H9 (cell line): ENCODE measurements at regions not wholly inside any gene's neighbourhood (a gene's known extent, or its start where the extent isn't known, plus 50 kb on each side); places are given as distances from the start of the nearest gene placed in this dataset.

Experiments
- DNase-seq: peaks from one replicate; pipeline ENCODE4 v3.0.0-alpha.2; 2017
- H2AFZ ChIP-seq: one replicate; pipeline ENCODE4 v1.6.1; 2013; ENCODE audit warnings: mild to moderate bottlenecking, low read length, control low read depth, moderate library complexity
- H2AK5ac ChIP-seq: 2 replicates; pipeline ENCODE4 v1.6.1; 2013; ENCODE audit warnings: low read length, control low read depth, mixed read lengths; ENCODE audit not compliant: insufficient read length
- H2BK120ac ChIP-seq: one replicate; pipeline ENCODE4 v1.6.1; 2013; ENCODE audit warnings: low read depth, mild to moderate bottlenecking, low read length, control low read depth, inconsistent platforms; ENCODE audit not compliant: poor library complexity, severe bottlenecking
- H2BK12ac ChIP-seq: 2 replicates; pipeline ENCODE4 v1.6.1; 2013; ENCODE audit warnings: low read length, control low read depth, mixed read lengths, low read depth; ENCODE audit not compliant: insufficient read length
- H2BK15ac ChIP-seq: 2 replicates; pipeline ENCODE4 v1.6.1; 2013; ENCODE audit warnings: low read depth, low read length, control low read depth
- H2BK20ac ChIP-seq: one replicate; pipeline ENCODE4 v1.6.1; 2013; ENCODE audit warnings: low read depth, mild to moderate bottlenecking, low read length, control low read depth, inconsistent platforms; ENCODE audit not compliant: poor library complexity, severe bottlenecking
- H2BK5ac ChIP-seq: 2 replicates; pipeline ENCODE4 v1.6.1; 2013; ENCODE audit warnings: low read length, control low read depth, mixed read lengths; ENCODE audit not compliant: insufficient read length
- H3K14ac ChIP-seq: 2 replicates; pipeline ENCODE4 v1.6.1; 2013; ENCODE audit warnings: low read length, control low read depth; ENCODE audit not compliant: insufficient read depth
- H3K18ac ChIP-seq: 2 replicates; pipeline ENCODE4 v1.6.1; 2013; ENCODE audit warnings: low read depth, mild to moderate bottlenecking, mixed read lengths, low read length, control low read depth; ENCODE audit not compliant: insufficient read length
- H3K23ac ChIP-seq: 2 replicates; pipeline ENCODE4 v1.6.1; 2013; ENCODE audit warnings: low read length, control low read depth, mixed read lengths, low read depth; ENCODE audit not compliant: insufficient read length
- H3K23me2 ChIP-seq: 2 replicates; pipeline ENCODE4 v1.6.1; 2013; ENCODE audit warnings: low read depth, mild to moderate bottlenecking, mixed read lengths, low read length, control low read depth; ENCODE audit not compliant: insufficient read length, poor library complexity, severe bottlenecking
- H3K27ac ChIP-seq: 2 replicates; pipeline ENCODE4 v1.5.1; 2013; ENCODE audit warnings: low read length, control low read depth, mixed read lengths, low read depth; ENCODE audit not compliant: insufficient read length
- H3K27me3 ChIP-seq: 2 replicates; pipeline ENCODE4 v1.6.1; 2013; ENCODE audit warnings: low read length, control low read depth, inconsistent platforms; ENCODE audit not compliant: insufficient read depth
- H3K4ac ChIP-seq: 2 replicates; pipeline ENCODE4 v1.6.1; 2013; ENCODE audit warnings: low read depth, mild to moderate bottlenecking, control low read depth, inconsistent platforms, low read length, moderate library complexity
- H3K4me1 ChIP-seq: 2 replicates; pipeline ENCODE4 v1.6.1; 2013; ENCODE audit warnings: low read length, control low read depth, inconsistent platforms; ENCODE audit not compliant: insufficient read depth
- H3K4me2 ChIP-seq: 2 replicates; pipeline ENCODE4 v1.6.1; 2013; ENCODE audit warnings: low read length, control low read depth, mixed read lengths; ENCODE audit not compliant: insufficient read length, insufficient read depth
- H3K56ac ChIP-seq: 2 replicates; pipeline ENCODE4 v1.6.1; 2013; ENCODE audit warnings: low read depth, mild to moderate bottlenecking, mixed read lengths, low read length, control low read depth; ENCODE audit not compliant: insufficient read length
- H3K79me1 ChIP-seq: 2 replicates; pipeline ENCODE4 v1.6.1; 2013; ENCODE audit warnings: low read depth, mild to moderate bottlenecking, moderate library complexity, low read length, control low read depth, inconsistent platforms; ENCODE audit not compliant: insufficient read depth, poor library complexity, severe bottlenecking
- H3K79me2 ChIP-seq: 2 replicates; pipeline ENCODE4 v1.6.1; 2013; ENCODE audit warnings: low read length, control low read depth, inconsistent platforms; ENCODE audit not compliant: insufficient read depth
- H3K9ac ChIP-seq: 2 replicates; pipeline ENCODE4 v1.6.1; 2013; ENCODE audit warnings: low read length, control low read depth, mixed read lengths; ENCODE audit not compliant: insufficient read length; ENCODE audit errors: extremely low read depth
- H3K9me3 ChIP-seq: one replicate; pipeline ENCODE4 v1.6.1; 2013; ENCODE audit warnings: low read depth, low read length, inconsistent platforms; ENCODE audit not compliant: control insufficient read depth
- H3T11ph ChIP-seq: one replicate; pipeline ENCODE4 v1.6.1; 2013; ENCODE audit warnings: mild to moderate bottlenecking, low read length, control low read depth, inconsistent platforms
- H4K20me1 ChIP-seq: one replicate; pipeline ENCODE4 v1.6.1; 2013; ENCODE audit not compliant: control insufficient read depth, insufficient read length, insufficient read depth
- H4K5ac ChIP-seq: 2 replicates; pipeline ENCODE4 v1.6.1; 2013; ENCODE audit warnings: low read depth, mild to moderate bottlenecking, mixed read lengths, low read length, control low read depth; ENCODE audit not compliant: insufficient read length
- H4K8ac ChIP-seq: replicated peaks from 2 replicates; pipeline ENCODE4 v1.6.1; 2013; ENCODE audit warnings: low read length, control low read depth, mixed read lengths, low read depth; ENCODE audit not compliant: insufficient read length
- H4K91ac ChIP-seq: 2 replicates; pipeline ENCODE4 v1.6.1; 2013; ENCODE audit warnings: low read depth, mild to moderate bottlenecking, moderate library complexity, mixed read lengths, low read length, control low read depth; ENCODE audit not compliant: insufficient read length
- H3K27ac Mint-ChIP-seq, 3 experiments: 2 replicates in 2 of 3; 3 replicates in 1 of 3; pipeline ENCODE4 v1.8.0; 2020 to 2021; ENCODE audit warnings: mixed read lengths in 3 of 3, mild to moderate bottlenecking in 1 of 3, moderate library complexity in 1 of 3
- H3K27me3 Mint-ChIP-seq: 2 replicates; pipeline ENCODE4 v1.8.0; 2021; ENCODE audit warnings: low read depth, mild to moderate bottlenecking, moderate library complexity, mixed read lengths
- H3K36me3 Mint-ChIP-seq, 3 experiments: 2 replicates in 2 of 3; 3 replicates in 1 of 3; pipeline ENCODE4 v1.8.0; 2020 to 2021; ENCODE audit warnings: low read depth in 3 of 3, mixed read lengths in 3 of 3; ENCODE audit not compliant: insufficient read depth in 1 of 3
- H3K4me1 Mint-ChIP-seq, 2 experiments: 2 replicates each; pipeline ENCODE4 v1.8.0; 2020; ENCODE audit warnings: mixed read lengths in 2 of 2
- H3K4me3 Mint-ChIP-seq, 2 experiments: 2 replicates in 1 of 2; 3 replicates in 1 of 2; pipeline ENCODE4 v1.8.0; 2020 to 2021; ENCODE audit warnings: mild to moderate bottlenecking in 2 of 2, mixed read lengths in 2 of 2, moderate library complexity in 1 of 2
- H3K9me3 Mint-ChIP-seq, 2 experiments: 2 replicates in 1 of 2; 3 replicates in 1 of 2; pipeline ENCODE4 v1.8.0; 2020; ENCODE audit warnings: mild to moderate bottlenecking in 2 of 2, mixed read lengths in 2 of 2, moderate library complexity in 1 of 2
- WGBS: extraction: QIAGEN DNeasy Blood & Tissue Kit; methylation state at CpG from one replicate; pipeline ENCODE4 v1.1.7; 2013; ENCODE audit warnings: missing lambda C conversion rate, low lambda C conversion rate, mixed read lengths; ENCODE audit not compliant: insufficient read length; ENCODE audit errors: extremely low coverage; 5-methylcytosine and 5-hydroxymethylcytosine counted together
- TF ChIP-seq, protein P1 (sequence below): fragments of 200-600 bp; sonication (generic); conservative IDR thresholded peaks from 3 replicates; pipeline ENCODE4 v1.8.0; 2021; ENCODE audit warnings: antibody characterized with exemption, mild to moderate bottlenecking

DNA sequence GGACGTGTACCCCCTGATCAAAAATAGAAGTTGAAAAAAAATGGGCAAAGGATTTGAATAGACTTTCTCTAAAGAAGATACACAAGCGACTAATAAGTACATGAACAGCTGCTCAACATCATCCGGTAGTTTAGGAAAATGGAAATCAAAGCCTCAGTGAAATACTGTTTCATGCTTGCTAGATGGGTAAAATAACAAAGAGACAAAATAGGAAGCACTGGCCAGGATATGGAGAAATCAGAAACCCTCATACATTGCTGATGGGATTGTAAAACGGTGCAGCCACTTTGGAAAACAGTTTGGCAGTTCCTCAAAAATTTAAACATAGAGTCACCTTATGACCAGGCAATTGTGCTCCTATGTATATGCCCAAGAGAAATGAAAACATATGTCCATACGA is 65.0 kb upstream of the SUB1 start:
- H3K4me2 ChIP-seq, result no peak overlapping the region
- WGBS, result no CpG with 5 or more reads among the region's 5 CpGs

More for the DNA sequence above, 65.0 kb upstream of the SUB1 start:
- Histone ChIP-seq H3K9ac (no peak overlapping the region), H3K18ac (no peak overlapping the region), H2AFZ (no peak overlapping the region), H2AK5ac (no peak overlapping the region), H3K4ac (no peak overlapping the region), H3K14ac (no peak overlapping the region), H3K56ac (no peak overlapping the region), H3K27ac (no peak overlapping the region), H3K4me1 (no peaks in the 10 kb centered on the region), H2BK12ac (no peak overlapping the region), H3K23ac (no peak overlapping the region), H3K79me1 (no peaks in the 10 kb centered on the region), H3K9me3 (no peaks in the 10 kb centered on the region), H4K91ac (no peak overlapping the region), H3K79me2 (no peaks in the 10 kb centered on the region), H2BK120ac (no peak overlapping the region), H2BK15ac (no peak overlapping the region), H4K5ac (no peak overlapping the region), H3K27me3 (no peaks in the 10 kb centered on the region), H3T11ph (no peak overlapping the region), H2BK5ac (no peak overlapping the region), H4K20me1 (no peaks in the 10 kb centered on the region), H2BK20ac (no peak overlapping the region), H4K8ac (no peak overlapping the region), H3K23me2 (no peaks in the 10 kb centered on the region)
- Mint-ChIP-seq H3K27me3 (peaks cover 2% of the 10 kb centered on the region), H3K4me1 (no peaks in the 10 kb centered on the region), H3K27ac (no peak overlapping the region), H3K9me3 (no peaks in the 10 kb centered on the region), H3K36me3 (no peaks in the 10 kb centered on the region; a peak in 1 of 7 replicates), H3K4me3 (no peak overlapping the region)
- TF ChIP-seq, protein P1, sequence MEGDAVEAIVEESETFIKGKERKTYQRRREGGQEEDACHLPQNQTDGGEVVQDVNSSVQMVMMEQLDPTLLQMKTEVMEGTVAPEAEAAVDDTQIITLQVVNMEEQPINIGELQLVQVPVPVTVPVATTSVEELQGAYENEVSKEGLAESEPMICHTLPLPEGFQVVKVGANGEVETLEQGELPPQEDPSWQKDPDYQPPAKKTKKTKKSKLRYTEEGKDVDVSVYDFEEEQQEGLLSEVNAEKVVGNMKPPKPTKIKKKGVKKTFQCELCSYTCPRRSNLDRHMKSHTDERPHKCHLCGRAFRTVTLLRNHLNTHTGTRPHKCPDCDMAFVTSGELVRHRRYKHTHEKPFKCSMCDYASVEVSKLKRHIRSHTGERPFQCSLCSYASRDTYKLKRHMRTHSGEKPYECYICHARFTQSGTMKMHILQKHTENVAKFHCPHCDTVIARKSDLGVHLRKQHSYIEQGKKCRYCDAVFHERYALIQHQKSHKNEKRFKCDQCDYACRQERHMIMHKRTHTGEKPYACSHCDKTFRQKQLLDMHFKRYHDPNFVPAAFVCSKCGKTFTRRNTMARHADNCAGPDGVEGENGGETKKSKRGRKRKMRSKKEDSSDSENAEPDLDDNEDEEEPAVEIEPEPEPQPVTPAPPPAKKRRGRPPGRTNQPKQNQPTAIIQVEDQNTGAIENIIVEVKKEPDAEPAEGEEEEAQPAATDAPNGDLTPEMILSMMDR, result no peak
- DNase-seq, result no peak
